ENCODE measurements at regions not wholly inside any gene's neighbourhood (a gene's known extent, or its start where the extent isn't known, plus 50 kb on each side); places are given as distances from the start of the nearest gene placed in this dataset.

- Histone ChIP-seq H3K4me3 (ENCODE audit: insufficient read depth, low read length, poor library complexity, severe bottlenecking) (no peak overlapping the region), H2AFZ (ENCODE audit: low read depth, low read length, severe bottlenecking) (no peak overlapping the region), H3K9me3 (ENCODE audit: insufficient read depth, low read length) (no peaks in the 10 kb centered on the region), H3K4me2 (ENCODE audit: low read depth, low read length, poor library complexity, severe bottlenecking) (no peak overlapping the region), H3K27me3 (ENCODE audit: low read length) (no peaks in the 10 kb centered on the region), H3F3A (ENCODE audit: insufficient read depth) (no peaks in the 10 kb centered on the region), H3K79me2 (ENCODE audit: insufficient read depth, low read length) (no peaks in the 10 kb centered on the region), H3K36me3 (ENCODE audit: low read length) (no peaks in the 10 kb centered on the region), H3K9me2 (replicated peaks; ENCODE audit: insufficient read depth, low read length) (no peaks in the 10 kb centered on the region), H4K20me1 (ENCODE audit: low read depth, low read length) (no peaks in the 10 kb centered on the region), H3K27ac (ENCODE audit: low read depth, low read length) (no peak overlapping the region), H3K9ac (ENCODE audit: low read length) (no peak overlapping the region)
- no peak for TF ChIP-seq EZH2phosphoT487 (conservative IDR thresholded peaks at IDR 0.05; ENCODE audit: low read length)
- TF ChIP-seq, protein P1, sequence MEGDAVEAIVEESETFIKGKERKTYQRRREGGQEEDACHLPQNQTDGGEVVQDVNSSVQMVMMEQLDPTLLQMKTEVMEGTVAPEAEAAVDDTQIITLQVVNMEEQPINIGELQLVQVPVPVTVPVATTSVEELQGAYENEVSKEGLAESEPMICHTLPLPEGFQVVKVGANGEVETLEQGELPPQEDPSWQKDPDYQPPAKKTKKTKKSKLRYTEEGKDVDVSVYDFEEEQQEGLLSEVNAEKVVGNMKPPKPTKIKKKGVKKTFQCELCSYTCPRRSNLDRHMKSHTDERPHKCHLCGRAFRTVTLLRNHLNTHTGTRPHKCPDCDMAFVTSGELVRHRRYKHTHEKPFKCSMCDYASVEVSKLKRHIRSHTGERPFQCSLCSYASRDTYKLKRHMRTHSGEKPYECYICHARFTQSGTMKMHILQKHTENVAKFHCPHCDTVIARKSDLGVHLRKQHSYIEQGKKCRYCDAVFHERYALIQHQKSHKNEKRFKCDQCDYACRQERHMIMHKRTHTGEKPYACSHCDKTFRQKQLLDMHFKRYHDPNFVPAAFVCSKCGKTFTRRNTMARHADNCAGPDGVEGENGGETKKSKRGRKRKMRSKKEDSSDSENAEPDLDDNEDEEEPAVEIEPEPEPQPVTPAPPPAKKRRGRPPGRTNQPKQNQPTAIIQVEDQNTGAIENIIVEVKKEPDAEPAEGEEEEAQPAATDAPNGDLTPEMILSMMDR (IDR thresholded peaks at IDR 0.05; ENCODE audit: insufficient read depth, low read length, poor library complexity, severe bottlenecking): no peak
Measured at GRCh38 chr11:131217313-131218310, 152.8 kb upstream of the NTM start.

DNA sequence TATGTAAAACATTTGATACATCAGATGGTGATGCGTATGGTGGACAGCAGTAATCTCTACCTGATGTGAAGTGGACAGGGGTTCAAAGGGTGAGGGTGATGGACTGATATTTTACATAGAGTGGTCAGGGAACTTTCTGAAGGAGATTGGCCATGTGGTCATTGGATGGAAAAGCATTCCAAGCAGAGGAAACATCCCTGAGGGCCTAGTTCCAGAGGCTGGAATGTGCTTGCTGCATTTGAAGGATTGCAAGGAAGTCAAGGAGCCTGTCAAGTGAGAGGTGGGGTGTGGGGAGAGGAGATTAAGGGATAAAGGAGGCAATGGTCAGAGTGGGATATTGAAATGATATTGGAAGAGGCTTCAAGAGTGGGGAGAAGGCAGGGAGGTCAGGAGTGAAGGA lies 151.9 kb upstream of the NTM start:
- H3K9ac ChIP-seq (ENCODE audit: low read length): no peak overlapping the region
- no peak overlapping the region for H3K27ac ChIP-seq (ENCODE audit: low read depth, low read length)
- H4K20me1 ChIP-seq (ENCODE audit: low read depth, low read length): no peaks in the 10 kb centered on the region
- H3K79me2 ChIP-seq (ENCODE audit: insufficient read depth, low read length): no peaks in the 10 kb centered on the region
- H3K9me2 ChIP-seq (replicated peaks; ENCODE audit: insufficient read depth, low read length): no peaks in the 10 kb centered on the region
- no peak overlapping the region for H3K4me3 ChIP-seq (ENCODE audit: insufficient read depth, low read length, poor library complexity, severe bottlenecking)
- no peak for TF ChIP-seq EZH2phosphoT487 (conservative IDR thresholded peaks at IDR 0.05; ENCODE audit: low read length)
- no peaks in the 10 kb centered on the region for H3F3A ChIP-seq (ENCODE audit: insufficient read depth)
- H3K4me2 ChIP-seq (ENCODE audit: low read depth, low read length, poor library complexity, severe bottlenecking): no peak overlapping the region
- H3K36me3 ChIP-seq (ENCODE audit: low read length): no peaks in the 10 kb centered on the region
- H3K9me3 ChIP-seq (ENCODE audit: insufficient read depth, low read length): no peaks in the 10 kb centered on the region
- H3K27me3 ChIP-seq (ENCODE audit: low read length): no peaks in the 10 kb centered on the region
- no peak overlapping the region for H2AFZ ChIP-seq (ENCODE audit: low read depth, low read length, severe bottlenecking)

DNA sequence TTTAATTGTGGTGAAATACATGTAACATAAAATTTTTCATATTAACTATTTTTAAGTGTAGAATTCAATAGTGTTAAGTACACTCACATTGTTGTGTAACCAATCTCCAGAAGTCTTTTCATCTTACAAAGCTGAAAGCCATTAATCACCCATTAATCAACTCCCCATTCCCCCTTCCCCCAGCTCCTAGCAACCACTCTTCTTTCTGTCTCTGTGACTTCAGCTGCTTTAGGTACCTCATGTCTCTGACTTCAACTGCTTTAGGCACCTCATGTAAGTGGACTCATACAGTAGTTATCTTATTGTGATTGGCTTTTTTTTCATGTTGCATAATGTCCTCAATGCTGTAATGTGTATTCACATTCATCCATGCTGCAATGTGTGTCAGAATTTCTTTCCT lies 150.8 kb upstream of the NTM start:
- H4K20me1 ChIP-seq (ENCODE audit: low read depth, low read length): no peaks in the 10 kb centered on the region
- no peaks in the 10 kb centered on the region for H3K9me2 ChIP-seq (replicated peaks; ENCODE audit: insufficient read depth, low read length)
- H3K9me3 ChIP-seq (ENCODE audit: insufficient read depth, low read length): no peaks in the 10 kb centered on the region
- H3K4me3 ChIP-seq (ENCODE audit: insufficient read depth, low read length, poor library complexity, severe bottlenecking): no peak overlapping the region
- H3K79me2 ChIP-seq (ENCODE audit: insufficient read depth, low read length): no peaks in the 10 kb centered on the region
- no peaks in the 10 kb centered on the region for H3K36me3 ChIP-seq (ENCODE audit: low read length)
- H2AFZ ChIP-seq (ENCODE audit: low read depth, low read length, severe bottlenecking): no peak overlapping the region
- H3F3A ChIP-seq (ENCODE audit: insufficient read depth): no peaks in the 10 kb centered on the region
- no peak overlapping the region for H3K4me2 ChIP-seq (ENCODE audit: low read depth, low read length, poor library complexity, severe bottlenecking)
- H3K27ac ChIP-seq (ENCODE audit: low read depth, low read length): no peak overlapping the region
- no peak for TF ChIP-seq EZH2phosphoT487 (conservative IDR thresholded peaks at IDR 0.05; ENCODE audit: low read length)
- TF ChIP-seq, protein P1 (IDR thresholded peaks at IDR 0.05; ENCODE audit: insufficient read depth, low read length, poor library complexity, severe bottlenecking): no peak
- no peak overlapping the region for H3K9ac ChIP-seq (ENCODE audit: low read length)
- H3K27me3 ChIP-seq (ENCODE audit: low read length): no peaks in the 10 kb centered on the region

All from SU-DHL-6 (cell line).